ENCODE measurements at regions not wholly inside any gene's neighbourhood (a gene's known extent, or its start where the extent isn't known, plus 50 kb on each side); places are given as distances from the start of the nearest gene placed in this dataset.
"Not testable (repeated sequence)": the region's sequence is repeated elsewhere in the genome, so short reads cannot be mapped to it uniquely, and the experiment has no call there.

GRCh38 chr6:74570044-74570443 is 635.8 kb downstream of the COL12A1 start:
- DNase-seq = no peak

- no peak for DNase-seq
Measured at GRCh38 chr6:74568861-74569260, 637.0 kb downstream of the COL12A1 start.

GRCh38 chr6:74567923-74568290 is 637.9 kb downstream of the COL12A1 start:
- not testable (repeated sequence) for DNase-seq

GRCh38 chr6:74567281-74567922 is 638.5 kb downstream of the COL12A1 start:
- no peak for DNase-seq

- no peak for DNase-seq
Measured at GRCh38 chr6:74557236-74557635, 648.6 kb downstream of the COL12A1 start.

- no peak for DNase-seq
Measured at GRCh38 chr6:74554041-74554440, 651.8 kb downstream of the COL12A1 start.

- DNase-seq = no peak
Measured at GRCh38 chr6:74551896-74552295, 654.0 kb downstream of the COL12A1 start.

- DNase-seq = no peak
Measured at GRCh38 chr6:74550821-74551220, 655.0 kb downstream of the COL12A1 start.

GRCh38 chr6:74549746-74550145 is 656.1 kb downstream of the COL12A1 start:
- DNase-seq = no peak

- DNase-seq = no peak
Measured at GRCh38 chr6:74534465-74535211, 671.2 kb downstream of the COL12A1 start.

- no peak for DNase-seq
Measured at GRCh38 chr6:74519163-74519562, 686.7 kb downstream of the COL12A1 start.

- no peak for DNase-seq
Measured at GRCh38 chr6:74518035-74518434, 687.8 kb downstream of the COL12A1 start.

GRCh38 chr6:74510878-74511277 is 695.0 kb downstream of the COL12A1 start:
- DNase-seq = no peak

GRCh38 chr6:74507649-74508048 is 698.2 kb downstream of the COL12A1 start:
- no peak for DNase-seq

- no peak for DNase-seq
Measured at GRCh38 chr6:74505391-74505790, 700.5 kb downstream of the COL12A1 start.

- DNase-seq = no peak
Measured at GRCh38 chr6:74504941-74505340, 700.9 kb downstream of the COL12A1 start.

GRCh38 chr6:74492587-74492986 is 713.3 kb downstream of the COL12A1 start:
- no peak for DNase-seq

GRCh38 chr6:74491844-74492374 is 713.9 kb downstream of the COL12A1 start:
- no peak for DNase-seq

- not testable (repeated sequence) for DNase-seq
Measured at GRCh38 chr6:74488726-74489125, 717.1 kb downstream of the COL12A1 start.

- no peak for DNase-seq
Measured at GRCh38 chr6:74482180-74482579, 723.7 kb downstream of the COL12A1 start.

- no peak for DNase-seq
Measured at GRCh38 chr6:74480561-74480960, 725.3 kb downstream of the COL12A1 start.

GRCh38 chr6:74479960-74480359 is 725.9 kb downstream of the COL12A1 start:
- no peak for DNase-seq

- no peak for DNase-seq
Measured at GRCh38 chr6:74479420-74479819, 726.4 kb downstream of the COL12A1 start.

- not testable (repeated sequence) for DNase-seq
Measured at GRCh38 chr6:74474046-74474445, 731.8 kb downstream of the COL12A1 start.

Measured in hippocampal formation (tissue), 2 donors.